Transverse colon (tissue), 4 donors: ENCODE measurements at regions not wholly inside any gene's neighbourhood (a gene's known extent, or its start where the extent isn't known, plus 50 kb on each side); places are given as distances from the start of the nearest gene placed in this dataset.

Experiments
- DNase-seq: peaks from one replicate; pipeline ENCODE4 v3.0.0-alpha.2; 2019
- H3K27ac ChIP-seq, 4 donors: fragments of 200-600 bp; sonication (generic); 2 replicates each; pipeline ENCODE4 v1.5.1; 2016 to 2018; ENCODE audit warnings: inconsistent platforms in 4 of 4
- H3K27me3 ChIP-seq: fragments of 200-600 bp; sonication (generic); 2 replicates; pipeline ENCODE4 v1.5.1; 2017; ENCODE audit warnings: inconsistent platforms
- H3K36me3 ChIP-seq, 4 donors: fragments of 200-600 bp; sonication (generic); 2 replicates each; pipeline ENCODE4 v1.5.1; 2017 to 2019; ENCODE audit warnings: inconsistent platforms in 4 of 4
- H3K4me1 ChIP-seq, 4 donors: fragments of 200-600 bp; sonication (generic); 2 replicates each; pipeline ENCODE4 v1.5.1; 2017 to 2020; ENCODE audit warnings: inconsistent platforms in 4 of 4
- H3K4me3 ChIP-seq, 4 donors: fragments of 200-600 bp; sonication (generic); 1 replicate in 1 of 4; 2 replicates in 3 of 4; pipeline versions ENCODE4 v1.5.1 to v1.6.1; 2017 to 2019; ENCODE audit warnings: inconsistent platforms in 4 of 4
- H3K9me3 ChIP-seq, 2 donors: fragments of 200-600 bp; sonication (generic); 2 replicates each; pipeline ENCODE4 v1.5.1; 2017 to 2019; ENCODE audit warnings: inconsistent platforms in 2 of 2
- EP300 ChIP-seq: sonication (generic); formaldehyde crosslinking; IDR thresholded peaks from one replicate; pipeline ENCODE4 v1.6.1; 2017; ENCODE audit warnings: antibody characterized with exemption, low read depth
- POLR2A ChIP-seq: fragments of 450-650 bp; IDR thresholded peaks from one replicate; pipeline ENCODE4 v1.6.1; 2016; ENCODE audit warnings: antibody characterized with exemption, mild to moderate bottlenecking, moderate library complexity
- POLR2AphosphoS5 ChIP-seq, 3 donors: sonication (generic); formaldehyde crosslinking; IDR thresholded peaks; one replicate each; pipeline ENCODE4 v1.6.1; 2016; ENCODE audit warnings: antibody characterized with exemption in 3 of 3
- WGBS, 2 donors: methylation state at CpG; one replicate each; pipeline ENCODE4 v1.1.5; 2018; ENCODE audit warnings: low coverage in 1 of 2; 5-methylcytosine and 5-hydroxymethylcytosine counted together
- in situ Hi-C, 4 donors: fragments of 200-750 bp; cut with MboI; loops; one replicate each; pipeline versions ENCODE4 v1.15.0 to v1.15.1; 2017; ENCODE audit warnings: low sequenced_read_pairs in 3 of 4, low pct_ligation_motif_present in 1 of 4, low pct_unique_long_range_greater_than_20kb in 1 of 4
- intact Hi-C: fragments of 100-400 bp; cut with DNase I; formaldehyde crosslinking; loops from one replicate; pipeline ENCODE4 v1.15.1; 2023; ENCODE audit warnings: low total_unique reads
- TF ChIP-seq, protein P1 (sequence below), 5 experiments: fragments of 200-600 bp in 3 of 5; fragments of 450-650 bp in 2 of 5; sonication (generic) in 3 of 5; IDR thresholded peaks; 1 replicate in 2 of 5; 2 replicates in 3 of 5; pipeline ENCODE4 v1.5.1; 2016 to 2017; ENCODE audit warnings: antibody characterized with exemption in 5 of 5, inconsistent platforms in 3 of 5, mild to moderate bottlenecking in 2 of 5, moderate library complexity in 1 of 5

DNA sequence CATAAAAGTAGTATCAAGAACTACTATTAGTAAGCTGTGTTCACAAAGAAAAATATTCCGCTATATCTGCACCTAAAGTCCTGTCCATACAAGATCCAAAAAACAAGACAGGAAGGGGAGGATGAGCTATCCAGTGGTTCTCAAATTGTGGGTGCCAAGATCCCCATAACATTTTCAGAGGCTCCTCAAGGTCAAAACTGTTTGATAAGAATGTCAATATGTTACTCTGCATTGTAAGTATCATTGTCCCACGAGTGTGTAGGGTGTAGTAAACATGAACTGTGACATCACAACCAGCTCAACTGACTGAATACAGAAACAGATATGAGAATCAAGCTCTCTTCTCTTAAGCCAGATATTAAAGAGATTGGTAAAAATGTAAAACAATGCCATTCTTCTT, 81.9 kb upstream of the HIVEP1 start:
- no peaks in the 10 kb centered on the region for H3K27me3 ChIP-seq
- H3K4me3 ChIP-seq: no peak overlapping the region
- in situ Hi-C loops (no loop called here), intact Hi-C loops (no loop called here)
- TF ChIP-seq POLR2A: no peak
- 65 to 100% methylated on average over 1 to 2 of the region's 2 CpGs for WGBS, 2 donors
- H3K4me1 ChIP-seq: no peaks in the 10 kb centered on the region
- H3K9me3 ChIP-seq: no peaks in the 10 kb centered on the region
- DNase-seq: no peak
- H3K36me3 ChIP-seq: no peaks in the 10 kb centered on the region
- no peak overlapping the region for H3K27ac ChIP-seq

DNA sequence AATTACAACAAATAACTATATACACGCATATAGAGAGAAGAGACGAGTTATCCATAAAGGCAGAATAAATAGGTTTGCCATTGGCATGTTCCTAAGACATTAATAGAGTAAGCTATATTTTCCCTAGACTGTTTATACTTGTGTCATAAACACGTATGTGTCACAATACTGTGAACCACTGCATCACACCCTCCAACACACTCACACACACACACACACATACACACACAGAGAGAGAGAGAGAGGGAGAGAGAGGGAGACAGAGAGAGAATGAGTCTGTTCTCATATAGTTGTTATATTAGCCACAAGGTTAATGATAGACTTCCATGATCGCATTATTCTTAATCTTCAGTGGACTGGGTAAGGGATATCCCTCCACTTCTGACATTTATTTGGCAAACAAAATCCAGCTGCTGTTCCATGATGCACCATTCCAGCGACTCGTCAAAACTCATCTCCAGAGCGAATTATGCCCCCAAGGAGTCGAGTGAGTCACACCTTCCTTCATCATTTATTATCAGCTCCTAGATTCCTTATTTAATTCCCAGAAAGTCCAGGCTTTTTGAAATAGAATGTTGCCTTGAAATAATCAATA, 82.8 kb upstream of the HIVEP1 start:
- Histone ChIP-seq H3K9me3 (no peaks in the 10 kb centered on the region), H3K36me3 (no peaks in the 10 kb centered on the region), H3K27ac (no peak overlapping the region), H3K27me3 (no peaks in the 10 kb centered on the region), H3K4me3 (no peak overlapping the region), H3K4me1 (no peaks in the 10 kb centered on the region)
- in situ Hi-C loops: no loop called here
- intact Hi-C loops: no loop called here
- no peak for TF ChIP-seq EP300
- no peak for TF ChIP-seq POLR2AphosphoS5 (IDR thresholded peaks at IDR 0.05)
- TF ChIP-seq, protein P1, sequence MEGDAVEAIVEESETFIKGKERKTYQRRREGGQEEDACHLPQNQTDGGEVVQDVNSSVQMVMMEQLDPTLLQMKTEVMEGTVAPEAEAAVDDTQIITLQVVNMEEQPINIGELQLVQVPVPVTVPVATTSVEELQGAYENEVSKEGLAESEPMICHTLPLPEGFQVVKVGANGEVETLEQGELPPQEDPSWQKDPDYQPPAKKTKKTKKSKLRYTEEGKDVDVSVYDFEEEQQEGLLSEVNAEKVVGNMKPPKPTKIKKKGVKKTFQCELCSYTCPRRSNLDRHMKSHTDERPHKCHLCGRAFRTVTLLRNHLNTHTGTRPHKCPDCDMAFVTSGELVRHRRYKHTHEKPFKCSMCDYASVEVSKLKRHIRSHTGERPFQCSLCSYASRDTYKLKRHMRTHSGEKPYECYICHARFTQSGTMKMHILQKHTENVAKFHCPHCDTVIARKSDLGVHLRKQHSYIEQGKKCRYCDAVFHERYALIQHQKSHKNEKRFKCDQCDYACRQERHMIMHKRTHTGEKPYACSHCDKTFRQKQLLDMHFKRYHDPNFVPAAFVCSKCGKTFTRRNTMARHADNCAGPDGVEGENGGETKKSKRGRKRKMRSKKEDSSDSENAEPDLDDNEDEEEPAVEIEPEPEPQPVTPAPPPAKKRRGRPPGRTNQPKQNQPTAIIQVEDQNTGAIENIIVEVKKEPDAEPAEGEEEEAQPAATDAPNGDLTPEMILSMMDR (IDR thresholded peaks at IDR 0.05): no peak
- TF ChIP-seq POLR2A: no peak
- DNase-seq: no peak
- WGBS, 2 donors: 82 to 86% methylated on average over 7 to 8 of the region's 8 CpGs

- no peaks in the 10 kb centered on the region for H3K36me3 ChIP-seq
- no peak overlapping the region for H3K4me3 ChIP-seq
- TF ChIP-seq POLR2A (no peak), POLR2AphosphoS5 (IDR thresholded peaks at IDR 0.05) (no peak), EP300 (no peak)
- TF ChIP-seq, protein P1 (IDR thresholded peaks at IDR 0.05): no peak
- peaks cover 0 to 1% (median 0%) of the 10 kb centered on the region in 4 donors for H3K4me1 ChIP-seq
- in situ Hi-C loops (no loop called here), intact Hi-C loops (no loop called here)
- no peaks in the 10 kb centered on the region for H3K9me3 ChIP-seq
- 86 to 88% methylated on average over 2 of the region's 2 CpGs for WGBS, 2 donors
- H3K27me3 ChIP-seq: no peaks in the 10 kb centered on the region
- DNase-seq: no peak
- no peak overlapping the region for H3K27ac ChIP-seq
Measured at GRCh38 chr6:11926594-11927407, 85.3 kb upstream of the HIVEP1 start.

GRCh38 chr6:11925805-11926204, 86.3 kb upstream of the HIVEP1 start:
- in situ Hi-C loops: no loop called here
- H3K27ac ChIP-seq: no peak overlapping the region
- no peaks in the 10 kb centered on the region for H3K9me3 ChIP-seq
- intact Hi-C loops: no loop called here
- no peak for DNase-seq
- WGBS, 2 donors: 92 to 96% methylated on average over 4 to 9 of the region's 9 CpGs
- peaks cover 0 to 11% (median 0%) of the 10 kb centered on the region in 4 donors for H3K4me1 ChIP-seq
- no peaks in the 10 kb centered on the region for H3K36me3 ChIP-seq
- H3K27me3 ChIP-seq: no peaks in the 10 kb centered on the region
- TF ChIP-seq POLR2AphosphoS5 (IDR thresholded peaks at IDR 0.05): no peak
- no peak overlapping the region for H3K4me3 ChIP-seq

- intact Hi-C loops: no loop called here
- DNase-seq: no peak
- H3K27me3 ChIP-seq: no peaks in the 10 kb centered on the region
- no peak overlapping the region for H3K4me3 ChIP-seq
- no peaks in the 10 kb centered on the region for H3K9me3 ChIP-seq
- no peaks in the 10 kb centered on the region for H3K36me3 ChIP-seq
- in situ Hi-C loops: no loop called here
- no peak overlapping the region for H3K27ac ChIP-seq
- TF ChIP-seq, protein P1 (IDR thresholded peaks at IDR 0.05): no peak
- TF ChIP-seq POLR2AphosphoS5 (IDR thresholded peaks at IDR 0.05) (no peak), EP300 (no peak), POLR2A (no peak)
- H3K4me1 ChIP-seq: peaks cover 4 to 26% (median 6%) of the 10 kb centered on the region in 4 donors
- WGBS, 2 donors: 94 to 100% methylated on average over 3 of the region's 3 CpGs
Measured at GRCh38 chr6:11923621-11924020, 88.5 kb upstream of the HIVEP1 start.
